Hematopoietic multipotent progenitor cell treated with erythropoietin and hydrocortisone succinate and interleukin-3 and kit ligand, for 4 days (in vitro differentiated cells): ENCODE measurements at regions not wholly inside any gene's neighbourhood (a gene's known extent, or its start where the extent isn't known, plus 50 kb on each side); places are given as distances from the start of the nearest gene placed in this dataset.
"Not testable (repeated sequence)": the region's sequence is repeated elsewhere in the genome, so short reads cannot be mapped to it uniquely, and the experiment has no call there.

Experiments
- DNase-seq: peaks from one replicate; pipeline ENCODE4 v3.0.0-alpha.2; 2015

DNA sequence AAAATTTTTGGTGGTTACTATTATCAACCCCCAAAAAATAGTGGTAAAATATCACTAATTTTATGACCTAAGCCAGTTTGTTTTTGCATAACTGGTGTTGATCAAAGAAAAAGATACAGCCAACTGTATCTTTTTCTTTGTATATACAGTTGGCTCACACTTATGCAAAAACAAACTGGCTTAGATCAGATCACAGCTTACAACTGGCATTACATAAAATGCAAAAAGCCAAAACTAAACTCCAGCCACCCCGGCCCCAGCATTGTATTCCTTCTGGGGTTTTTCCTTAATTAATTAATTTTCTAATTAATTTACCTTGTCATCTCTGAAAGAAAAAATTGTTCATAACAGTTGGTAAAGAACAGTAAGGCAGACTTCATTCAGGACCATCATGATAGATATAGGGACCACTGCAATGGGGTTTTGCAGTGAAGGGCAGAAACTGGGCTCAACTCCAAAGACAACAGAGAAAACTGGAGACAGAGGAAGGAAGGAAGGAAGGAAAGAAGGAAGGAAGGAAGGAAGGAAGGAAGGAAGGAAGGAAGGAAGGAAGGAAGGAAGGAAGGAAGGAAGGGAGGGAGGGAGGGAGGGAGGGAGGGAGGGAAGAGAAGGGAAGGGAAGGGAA lies 202.1 kb downstream of the HNRNPD start:
- DNase-seq = no peak

DNA sequence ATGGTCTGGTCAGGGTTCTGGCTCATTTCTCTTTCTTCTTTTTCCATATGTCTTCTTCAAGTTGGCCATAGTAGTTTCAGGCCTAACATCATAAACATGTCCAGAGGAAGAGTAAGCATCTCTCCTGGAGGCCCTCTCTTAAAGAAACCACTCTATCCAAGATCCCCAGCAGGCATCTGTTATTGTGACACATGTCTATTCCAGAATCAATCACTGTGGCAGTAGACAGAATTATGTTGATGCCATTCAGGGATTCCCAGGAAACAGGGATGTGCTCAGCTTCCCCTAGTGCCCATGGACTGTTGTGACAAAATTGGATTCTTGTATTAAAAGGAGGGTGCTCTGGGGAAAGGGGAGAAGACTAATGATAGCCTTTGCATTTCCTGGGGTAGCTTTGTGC lies 224.0 kb downstream of the HNRNPD start:
- no peak for DNase-seq

DNA sequence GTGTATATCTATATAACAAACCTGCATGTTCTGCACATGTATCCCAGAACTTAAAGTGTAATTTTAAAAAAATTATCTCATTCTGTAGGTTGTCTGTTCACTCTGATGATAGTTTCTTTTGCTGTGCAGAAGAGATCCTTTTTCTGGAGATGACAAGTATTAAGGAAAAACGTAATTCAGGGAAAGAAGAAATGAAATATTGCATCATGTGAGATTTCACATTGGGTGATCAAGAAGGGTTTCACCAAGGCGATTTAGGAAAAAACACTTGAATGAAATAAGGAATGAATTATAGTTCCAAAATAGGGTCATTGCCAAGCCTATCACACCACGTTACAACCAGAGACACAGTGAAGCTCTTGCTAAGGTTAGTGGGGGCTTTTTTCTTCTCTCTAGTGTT lies 227.9 kb downstream of the HNRNPD start:
- no peak for DNase-seq

DNA sequence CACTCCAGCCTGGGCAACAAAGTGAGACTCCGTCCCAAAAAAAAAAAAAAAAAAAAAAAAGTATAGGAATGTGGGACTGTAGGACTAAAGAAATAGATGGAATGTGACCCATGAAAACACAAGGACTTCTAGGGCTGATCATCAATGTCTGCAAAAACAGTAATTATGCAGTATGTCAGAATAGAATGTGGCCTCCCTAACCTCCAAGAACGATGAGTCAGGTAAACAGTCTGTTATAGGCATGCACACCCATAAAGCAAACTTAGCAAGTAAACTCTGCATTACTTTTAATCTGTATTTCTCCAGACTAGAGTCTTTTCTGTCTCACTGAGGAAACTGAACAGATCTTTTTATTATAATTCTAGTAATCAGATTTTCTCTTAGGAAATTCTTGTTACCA lies 233.4 kb downstream of the HNRNPD start:
- DNase-seq = no peak

DNA sequence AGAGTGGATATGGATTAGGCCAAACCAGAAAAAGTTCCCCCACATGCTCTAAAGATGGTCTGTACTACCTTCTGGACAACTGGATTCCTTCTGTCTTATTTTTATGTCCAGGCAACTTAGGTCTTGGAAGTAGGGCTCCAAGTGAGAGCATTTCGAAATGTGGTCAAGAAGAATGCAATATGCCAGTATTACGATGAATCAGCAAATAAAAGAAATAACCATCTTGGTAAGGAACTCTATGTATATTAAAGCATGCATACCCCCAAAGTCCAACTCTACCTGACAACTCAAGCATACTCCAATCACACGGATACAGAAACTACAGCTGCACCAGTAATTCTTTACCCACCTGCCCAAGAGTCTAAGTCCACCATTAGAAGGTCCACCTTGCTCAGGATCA lies 234.5 kb downstream of the HNRNPD start:
- DNase-seq = no peak

DNA sequence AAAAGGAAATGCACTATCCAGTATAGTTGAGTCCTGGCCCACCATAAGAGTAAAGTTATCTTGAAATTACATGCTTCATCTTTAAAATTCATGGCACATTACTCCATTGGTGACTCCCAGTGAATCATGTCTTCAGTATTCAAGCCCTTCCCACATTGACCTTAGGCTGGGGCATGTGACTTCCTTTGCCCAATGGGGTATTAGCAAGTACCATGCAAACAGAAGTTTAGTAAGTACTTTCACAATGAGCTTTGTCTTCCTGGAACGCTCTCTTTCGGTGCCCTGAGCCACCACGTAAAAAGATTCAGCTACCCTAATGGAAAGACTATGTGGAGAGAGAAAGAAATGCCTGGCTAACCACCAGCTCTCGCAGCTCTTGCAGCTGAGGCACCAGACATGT lies 235.4 kb downstream of the HNRNPD start:
- DNase-seq = no peak

DNA sequence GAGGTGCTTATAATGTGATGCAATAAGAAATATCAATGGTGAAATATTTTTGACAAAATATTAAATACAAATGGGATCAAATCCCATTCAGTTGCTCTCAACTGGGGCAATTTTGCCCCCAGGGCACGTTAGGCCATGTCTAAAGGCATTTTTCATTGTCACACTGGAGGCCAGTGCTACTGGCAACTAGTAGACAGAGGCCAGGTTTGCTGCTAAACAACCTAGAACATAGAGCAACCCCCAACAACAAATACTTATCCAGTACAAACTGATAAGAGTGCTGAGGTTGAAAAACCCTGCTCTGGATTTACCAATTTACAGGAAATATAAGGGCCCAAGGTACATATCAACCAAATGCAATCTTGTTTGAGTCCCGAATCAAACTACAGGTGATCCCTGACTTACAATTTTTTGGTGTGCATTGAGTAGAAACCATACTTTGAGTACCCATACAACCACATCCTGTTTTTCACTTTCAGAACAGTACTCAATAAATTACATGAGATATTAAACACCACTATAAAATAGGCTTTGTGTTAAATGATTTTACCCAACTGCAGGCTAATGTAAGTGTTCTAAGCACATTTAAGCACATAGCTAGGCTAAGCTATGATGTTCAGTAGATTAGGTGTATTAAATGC lies 237.5 kb downstream of the HNRNPD start:
- DNase-seq = no peak

DNA sequence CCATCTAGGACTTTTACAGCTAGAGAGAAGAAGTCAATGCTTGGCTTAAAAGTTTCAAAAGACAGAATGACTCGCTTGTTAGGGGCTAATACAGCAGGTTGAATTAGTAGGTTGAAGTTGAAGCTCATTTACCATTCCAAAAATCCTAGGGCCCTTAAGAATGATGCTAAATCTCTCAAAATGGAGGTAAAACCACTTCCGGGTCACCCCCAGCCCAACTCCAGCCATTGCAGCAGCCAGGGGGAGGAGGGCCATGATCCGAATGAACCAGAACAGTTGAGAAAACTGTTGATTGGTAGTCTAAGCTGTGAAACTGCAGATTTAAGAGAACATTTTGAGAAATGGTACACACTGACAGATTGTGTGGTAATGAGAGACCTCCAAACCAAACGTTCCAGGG lies 245.4 kb downstream of the HNRNPD start:
- DNase-seq = no peak

DNA sequence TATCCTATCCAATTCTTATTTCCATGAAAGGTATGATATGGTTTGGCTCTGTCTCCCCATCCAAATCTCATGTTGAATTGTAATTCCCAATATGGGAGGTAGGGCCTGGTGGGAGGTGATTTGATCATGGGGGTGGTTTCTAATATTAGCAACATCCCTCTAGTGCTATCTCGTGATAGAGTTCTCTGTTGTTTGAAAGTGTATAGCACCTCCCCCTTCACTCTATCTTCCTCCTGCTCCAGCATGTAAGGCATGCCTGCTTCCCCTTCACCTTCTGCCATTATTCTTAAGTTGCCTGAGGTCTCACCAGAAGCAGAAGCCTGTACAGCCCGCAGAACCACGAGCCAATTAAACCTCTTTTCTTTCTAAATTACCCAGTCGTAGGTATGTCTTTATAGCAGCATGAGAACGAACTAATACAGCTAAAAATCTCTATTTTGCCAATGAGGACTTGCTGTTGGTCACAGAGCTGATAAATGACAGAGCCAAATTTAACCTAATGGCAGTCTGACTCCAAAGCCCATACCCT lies 247.2 kb downstream of the HNRNPD start:
- no peak for DNase-seq

DNA sequence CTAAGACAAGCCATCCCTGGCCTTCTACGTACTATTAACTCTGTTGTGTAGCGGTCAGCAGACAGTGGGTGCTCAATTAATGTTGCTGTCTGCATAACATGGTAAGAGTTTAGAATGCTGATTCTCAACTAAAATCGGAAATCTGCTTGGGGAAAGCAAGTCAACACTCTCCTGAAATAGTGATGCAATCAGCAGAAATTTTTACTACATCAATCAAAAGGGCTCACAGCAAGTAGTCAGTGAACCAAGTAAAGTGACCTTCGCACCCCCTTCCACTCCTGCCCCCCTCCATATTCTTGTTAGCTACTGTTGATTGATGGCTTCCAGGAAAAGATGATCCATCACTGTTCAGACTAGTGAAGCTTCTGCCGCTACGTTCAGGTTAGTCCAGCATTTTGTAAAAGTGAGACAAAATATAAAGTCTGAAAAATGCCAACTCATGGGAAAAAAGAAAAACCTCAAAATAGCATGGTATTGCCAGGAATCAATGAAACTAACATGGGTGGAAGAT lies 247.9 kb downstream of the HNRNPD start:
- no peak for DNase-seq

DNA sequence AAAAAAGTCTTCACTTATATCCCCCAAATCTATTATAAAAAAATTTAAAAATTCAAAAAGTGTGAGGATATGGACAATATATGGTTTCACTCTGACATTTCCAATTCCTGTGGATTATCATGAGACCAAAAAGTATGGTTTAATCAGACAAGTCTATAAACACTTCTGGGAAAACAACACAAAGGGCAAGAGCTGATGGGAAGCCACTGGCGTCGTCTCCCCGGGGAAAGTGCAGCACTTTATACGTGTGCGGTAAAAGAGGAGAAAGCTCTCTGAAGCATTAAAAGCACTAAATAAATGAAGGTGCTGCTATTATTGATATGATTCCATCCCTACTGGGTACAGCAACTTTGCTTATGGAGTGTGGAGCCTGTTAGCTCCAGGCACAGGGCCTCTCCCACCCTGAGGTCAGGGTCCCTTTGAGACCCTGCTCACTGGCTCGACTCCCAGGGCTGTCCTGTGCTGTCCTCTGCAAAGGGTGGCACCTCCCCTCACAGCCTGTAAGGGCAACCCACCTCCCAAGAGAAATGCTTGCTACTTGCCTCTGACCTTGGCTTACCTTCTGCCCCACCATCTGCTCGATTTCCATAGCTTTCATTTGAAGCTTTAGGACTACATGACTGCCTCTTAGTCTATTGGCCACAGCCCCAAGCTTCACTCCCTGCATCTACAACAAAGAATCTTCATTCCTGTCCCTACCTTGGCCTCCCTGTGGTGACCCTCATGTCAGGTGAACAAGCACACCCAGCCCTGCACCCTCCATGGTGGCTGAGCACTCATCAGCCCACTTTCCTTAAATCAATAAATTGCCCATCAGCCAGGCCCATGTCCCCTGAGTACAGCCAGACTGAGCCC lies 248.6 kb downstream of the HNRNPD start:
- no peak for DNase-seq

DNA sequence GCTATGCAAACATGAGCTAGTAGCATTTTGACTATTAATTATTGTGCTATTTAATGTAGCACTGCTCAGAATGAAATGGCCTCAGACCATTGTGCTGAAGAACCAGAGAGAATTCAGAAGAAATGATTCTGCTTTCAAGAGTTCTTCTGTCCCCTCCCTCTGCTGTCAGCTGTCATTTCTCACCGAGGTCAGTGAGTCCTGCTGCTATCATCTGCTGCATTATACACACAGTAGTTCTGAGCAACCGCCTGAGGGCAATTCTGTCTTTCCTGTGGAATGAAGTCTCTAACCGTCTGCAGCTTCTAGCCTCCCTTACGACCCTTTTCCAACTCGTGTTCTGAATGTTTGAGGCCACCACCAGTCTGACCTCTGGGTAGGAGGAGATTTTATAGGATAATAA lies 249.4 kb downstream of the HNRNPD start:
- no peak for DNase-seq

DNA sequence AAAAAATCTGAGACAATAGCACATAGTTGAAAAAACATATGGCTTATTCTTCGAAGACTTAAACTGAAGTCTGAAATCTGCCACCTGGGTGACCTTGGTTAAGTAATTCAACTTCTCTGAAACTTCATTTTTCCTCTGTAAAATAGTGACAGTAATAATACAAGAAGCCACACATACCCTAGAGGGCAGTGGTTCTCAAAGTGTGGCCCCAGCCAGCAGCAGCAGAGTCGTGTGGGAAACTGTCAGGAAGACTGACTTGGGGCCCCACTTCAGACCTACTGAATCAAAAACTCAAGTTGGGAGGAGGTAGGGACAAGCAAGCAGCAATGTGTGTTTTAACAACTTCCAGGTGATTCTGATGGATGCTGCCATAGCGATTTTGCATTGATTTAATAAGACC lies 249.9 kb downstream of the HNRNPD start:
- DNase-seq = peak; percentile 21

DNA sequence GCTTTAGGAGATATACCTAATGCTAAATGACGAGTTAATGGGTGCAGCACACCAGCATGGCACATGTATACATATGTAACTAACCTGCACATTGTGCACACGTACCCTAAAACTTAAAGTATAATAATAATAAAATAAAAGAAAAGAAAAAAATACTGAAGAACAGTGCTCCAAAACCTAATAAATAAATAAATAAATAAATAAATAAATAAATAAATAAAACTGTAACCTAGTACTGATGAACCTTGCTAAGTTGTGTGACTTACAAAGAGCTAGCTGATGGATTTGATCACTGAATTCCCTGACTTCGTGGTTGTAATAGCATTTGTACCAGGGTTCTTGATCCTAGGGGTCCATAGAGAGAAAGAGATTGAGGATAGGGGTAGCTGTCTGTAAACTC lies 258.6 kb downstream of the HNRNPD start:
- DNase-seq = not testable (repeated sequence)

DNA sequence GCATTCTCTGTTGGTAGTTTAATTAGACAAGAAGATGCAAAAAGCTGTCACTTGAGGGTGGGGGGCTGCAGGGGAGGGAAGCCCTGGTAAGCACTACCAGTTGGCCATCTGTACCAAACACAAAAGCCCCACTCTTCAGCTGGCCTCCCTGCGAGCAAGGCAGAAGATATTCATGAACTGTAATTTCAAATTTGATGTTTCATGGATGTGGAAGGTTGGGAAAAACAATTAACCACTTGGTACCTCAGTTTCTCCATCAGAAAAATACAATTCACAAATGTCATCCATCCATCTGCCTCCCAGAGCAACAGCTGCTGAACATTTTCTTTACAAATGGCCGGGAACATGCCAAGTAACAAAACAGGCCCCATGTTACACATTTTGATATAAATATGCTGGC lies 265.3 kb downstream of the HNRNPD start:
- DNase-seq = no peak

DNA sequence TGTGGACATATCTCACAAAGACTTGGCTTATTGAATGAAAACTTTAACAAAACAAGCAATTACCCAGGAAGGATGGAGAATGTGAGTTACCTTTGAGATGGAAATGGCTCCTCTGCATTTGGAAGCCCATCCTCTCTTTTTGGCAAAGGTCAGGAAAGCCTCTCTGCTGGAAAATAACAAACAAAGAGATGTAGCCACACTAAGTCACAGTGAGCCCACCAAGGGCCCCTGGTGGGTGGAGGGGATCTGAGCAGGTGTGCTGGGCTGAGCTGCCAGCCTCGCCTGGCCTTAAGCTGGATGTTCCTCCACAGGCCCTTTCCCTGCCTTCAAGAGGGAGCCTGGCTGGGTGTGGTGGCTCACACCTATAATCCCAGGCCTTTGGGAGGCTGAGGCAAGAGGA lies 269.2 kb downstream of the HNRNPD start:
- no peak for DNase-seq

DNA sequence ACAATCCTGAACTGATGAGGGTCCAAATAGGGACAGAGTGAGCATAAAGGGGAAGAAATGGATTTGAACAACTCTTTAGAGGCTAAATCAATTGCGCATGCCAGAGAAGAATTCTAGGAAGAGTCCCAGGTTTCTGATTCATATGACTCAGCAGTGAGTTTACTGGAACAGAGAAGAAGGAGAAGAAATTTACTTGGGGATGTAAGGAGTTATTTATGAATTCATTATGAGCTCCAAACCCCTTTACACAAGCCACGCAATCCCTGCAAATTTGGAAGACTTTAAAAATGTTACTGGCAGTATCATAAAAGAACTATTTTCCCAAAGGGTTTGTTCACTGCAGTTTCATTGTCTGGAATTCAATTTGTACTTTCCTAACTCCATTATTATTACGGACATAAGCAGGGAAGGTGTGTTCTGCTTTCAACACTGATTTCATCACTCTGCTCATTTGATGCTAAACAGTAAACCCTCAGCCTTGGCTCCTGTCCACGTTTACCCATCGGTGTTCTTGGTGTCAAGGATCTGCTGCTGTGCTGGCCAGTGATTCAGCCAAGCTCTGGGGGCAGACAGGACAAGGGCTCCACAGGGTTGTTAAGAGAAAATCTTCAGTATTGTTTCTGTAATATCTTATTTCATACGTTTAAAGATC lies 273.7 kb downstream of the HNRNPD start:
- DNase-seq = no peak

DNA sequence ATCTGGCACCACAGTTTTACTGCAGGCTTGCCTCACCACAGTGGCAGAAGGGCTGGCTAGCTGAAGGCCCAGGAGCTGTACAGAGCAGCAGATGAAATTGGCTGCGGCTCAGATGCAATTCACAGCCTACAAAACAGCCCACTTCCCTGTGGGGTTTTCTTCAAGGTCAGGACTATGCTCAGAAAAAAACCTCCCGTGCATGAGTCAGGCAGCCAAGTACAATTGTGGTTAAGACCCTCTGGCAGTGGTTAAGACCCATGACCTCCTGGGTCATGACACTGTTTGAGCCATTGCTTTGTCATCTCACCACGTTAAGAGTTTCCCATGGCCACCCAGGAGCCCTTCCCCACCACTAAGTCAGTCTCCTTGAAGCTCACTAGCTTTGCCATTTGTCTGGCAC lies 276.3 kb downstream of the HNRNPD start:
- peak; percentile 12 for DNase-seq

DNA sequence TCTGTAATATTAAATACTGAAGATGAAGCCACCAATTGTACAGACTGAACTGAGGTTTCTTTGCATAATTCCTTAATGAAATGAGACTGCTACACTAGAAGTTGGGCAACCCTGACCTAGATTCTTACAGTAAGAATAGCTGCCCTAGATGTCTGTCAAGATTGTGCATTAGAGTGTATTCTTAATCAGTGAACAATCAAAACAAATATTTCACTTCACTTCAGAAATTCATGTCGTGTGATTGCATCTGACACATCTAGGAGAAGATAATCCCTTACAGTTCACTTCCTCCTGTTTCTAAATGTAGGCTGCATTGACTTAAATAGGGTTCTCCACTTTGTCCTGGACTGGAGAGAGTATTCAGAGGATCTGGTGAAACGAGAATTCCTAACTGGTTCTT lies 283.1 kb downstream of the HNRNPD start:
- DNase-seq = peak; percentile 13

DNA sequence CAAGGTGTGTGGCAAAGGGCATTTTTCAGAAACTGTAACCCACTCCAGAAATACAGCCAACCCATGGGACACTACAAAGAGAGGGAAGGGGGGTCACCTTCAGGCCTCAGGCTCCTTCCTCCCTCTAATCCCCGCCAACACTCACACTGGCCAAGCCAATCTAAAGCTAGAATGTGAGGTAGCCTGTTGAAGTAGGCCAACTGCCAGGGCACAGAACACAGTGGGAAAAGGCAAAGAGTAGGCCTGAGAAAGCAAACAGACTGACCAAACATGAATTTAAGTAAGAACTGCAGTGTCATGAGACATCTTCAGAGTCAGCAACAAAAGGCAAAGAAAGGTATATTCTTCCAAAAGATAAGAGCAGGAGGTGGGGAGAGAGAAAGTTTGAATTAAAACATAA lies 289.0 kb downstream of the HNRNPD start:
- no peak for DNase-seq

DNA sequence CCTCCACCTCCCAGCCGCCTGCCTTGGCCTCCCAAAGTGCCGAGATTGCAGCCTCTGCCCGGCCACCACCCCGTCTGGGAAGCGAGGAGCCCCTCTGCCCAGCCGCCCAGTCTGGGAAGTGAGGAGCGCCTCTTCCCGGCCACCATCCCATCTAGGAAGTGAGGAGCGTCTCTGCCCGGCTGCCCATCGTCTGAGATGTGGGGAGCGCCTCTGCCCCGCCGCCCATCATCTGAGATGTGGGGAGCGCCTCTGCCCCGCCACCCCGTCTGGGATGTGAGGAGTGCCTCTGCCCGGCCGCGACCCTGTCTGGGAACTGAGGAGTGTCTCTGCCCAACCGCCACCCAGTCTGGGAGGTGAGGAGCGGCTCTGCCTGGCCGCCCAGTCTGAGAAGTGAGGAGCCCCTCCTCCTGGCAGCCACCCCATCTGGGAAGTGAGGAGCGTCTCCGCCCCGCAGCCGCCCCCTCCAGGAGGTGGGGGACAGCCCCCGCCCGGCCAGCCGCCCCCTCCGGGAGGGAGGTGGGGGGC lies 296.3 kb downstream of the HNRNPD start:
- DNase-seq = not testable (repeated sequence)

DNA sequence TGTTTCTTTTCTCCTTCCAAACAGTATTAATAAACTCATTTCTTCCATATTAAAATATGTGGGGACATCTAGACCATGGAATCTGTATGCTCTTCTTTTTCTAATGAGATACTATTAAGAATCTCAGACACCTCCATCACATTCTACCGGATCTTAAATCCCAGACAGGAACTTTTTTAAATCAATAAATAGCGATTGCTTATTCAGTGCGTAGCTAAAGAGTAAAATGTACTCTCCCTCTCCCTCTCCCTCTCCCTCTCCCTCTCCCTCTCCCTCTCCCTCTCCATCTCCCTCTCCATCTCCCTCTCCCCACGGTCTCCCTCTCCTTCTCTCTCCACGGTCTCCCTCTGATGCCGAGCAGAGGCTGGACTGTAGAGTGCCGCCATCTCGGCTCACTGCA lies 297.0 kb downstream of the HNRNPD start:
- DNase-seq = no peak

DNA sequence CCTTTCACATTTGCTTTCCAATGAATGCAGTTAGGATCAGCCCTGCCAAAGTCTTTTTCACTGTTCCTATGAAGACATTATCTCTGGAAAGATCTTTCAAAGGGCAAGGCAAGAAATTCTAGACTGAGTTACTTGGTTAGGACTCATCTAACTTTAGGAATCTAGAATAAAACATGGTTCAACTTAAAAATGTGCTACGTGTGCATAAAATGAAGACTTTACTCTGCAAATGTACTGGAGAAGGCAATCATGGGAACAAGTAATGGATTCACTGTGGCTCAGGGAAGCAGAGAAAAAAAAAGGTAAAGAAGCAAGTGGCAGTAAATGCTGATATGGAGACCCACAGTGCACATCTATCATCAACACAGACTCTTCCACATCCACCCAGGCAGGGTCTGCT lies 297.4 kb downstream of the HNRNPD start:
- DNase-seq = no peak
